ENCODE measurements at regions not wholly inside any gene's neighbourhood (a gene's known extent, or its start where the extent isn't known, plus 50 kb on each side); places are given as distances from the start of the nearest gene placed in this dataset.

DNA sequence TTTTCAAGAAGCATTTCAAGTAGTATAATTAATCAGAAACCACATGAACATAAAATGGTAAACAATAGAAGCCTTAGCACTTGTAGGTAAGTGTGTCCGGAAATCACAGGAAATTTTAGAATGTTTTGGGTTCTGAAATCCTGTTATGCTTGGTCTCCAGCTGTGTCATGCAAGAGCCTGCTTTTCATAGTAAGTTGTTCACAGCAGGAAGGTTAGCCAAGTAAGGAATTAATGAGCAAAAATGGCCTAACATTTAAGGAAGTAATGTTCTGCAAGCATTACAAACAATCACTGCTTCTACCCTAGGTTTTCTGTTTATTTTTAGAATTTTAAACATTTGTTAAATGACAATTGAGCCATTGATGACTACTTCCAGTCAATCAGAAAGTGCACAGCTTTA is 669.5 kb downstream of the SLCO4C1 start:
- intact Hi-C loops (cut with DNase I): no loop called here
- Histone ChIP-seq H3K36me3 (no peaks in the 10 kb centered on the region), H3K27ac (no peak overlapping the region), H3K9me3 (no peaks in the 10 kb centered on the region), H3K4me1 (ENCODE audit: insufficient read depth) (no peaks in the 10 kb centered on the region), H3K27me3 (no peaks in the 10 kb centered on the region), H3K4me3 (no peak overlapping the region)
- TF ChIP-seq POLR2A (IDR thresholded peaks at IDR 0.05) (no peak), EP300 (IDR thresholded peaks at IDR 0.05) (no peak)
- TF ChIP-seq, protein P1, sequence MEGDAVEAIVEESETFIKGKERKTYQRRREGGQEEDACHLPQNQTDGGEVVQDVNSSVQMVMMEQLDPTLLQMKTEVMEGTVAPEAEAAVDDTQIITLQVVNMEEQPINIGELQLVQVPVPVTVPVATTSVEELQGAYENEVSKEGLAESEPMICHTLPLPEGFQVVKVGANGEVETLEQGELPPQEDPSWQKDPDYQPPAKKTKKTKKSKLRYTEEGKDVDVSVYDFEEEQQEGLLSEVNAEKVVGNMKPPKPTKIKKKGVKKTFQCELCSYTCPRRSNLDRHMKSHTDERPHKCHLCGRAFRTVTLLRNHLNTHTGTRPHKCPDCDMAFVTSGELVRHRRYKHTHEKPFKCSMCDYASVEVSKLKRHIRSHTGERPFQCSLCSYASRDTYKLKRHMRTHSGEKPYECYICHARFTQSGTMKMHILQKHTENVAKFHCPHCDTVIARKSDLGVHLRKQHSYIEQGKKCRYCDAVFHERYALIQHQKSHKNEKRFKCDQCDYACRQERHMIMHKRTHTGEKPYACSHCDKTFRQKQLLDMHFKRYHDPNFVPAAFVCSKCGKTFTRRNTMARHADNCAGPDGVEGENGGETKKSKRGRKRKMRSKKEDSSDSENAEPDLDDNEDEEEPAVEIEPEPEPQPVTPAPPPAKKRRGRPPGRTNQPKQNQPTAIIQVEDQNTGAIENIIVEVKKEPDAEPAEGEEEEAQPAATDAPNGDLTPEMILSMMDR (IDR thresholded peaks at IDR 0.05): no peak
- DNase-seq: no peak
- WGBS, 3 donors: 17 to 48% (median 38%) methylated on average over 1 of the region's 1 CpG

DNA sequence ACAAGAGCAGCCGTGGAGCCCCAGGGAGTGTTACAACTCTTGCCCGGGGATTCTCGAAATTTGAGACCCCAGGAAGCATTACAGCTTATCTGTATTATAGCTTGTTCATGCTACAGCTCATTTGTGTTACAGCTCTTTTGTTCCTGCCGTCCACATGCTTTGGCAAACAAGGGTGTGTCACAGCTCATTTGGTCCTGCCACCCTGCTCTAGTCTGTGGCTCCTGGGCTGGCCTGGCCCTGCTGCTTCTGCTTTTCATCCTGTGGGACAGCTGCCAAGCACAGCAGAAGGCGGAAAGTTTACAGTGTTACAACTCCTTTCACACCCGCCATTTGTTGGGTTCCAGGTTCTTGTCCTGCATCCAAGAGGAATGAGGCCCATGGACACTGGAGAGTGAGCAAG is 685.0 kb downstream of the SLCO4C1 start:
- Histone ChIP-seq H3K27ac (no peak overlapping the region), H3K4me1 (ENCODE audit: insufficient read depth) (no peaks in the 10 kb centered on the region), H3K27me3 (no peaks in the 10 kb centered on the region), H3K4me3 (no peak overlapping the region), H3K9me3 (no peaks in the 10 kb centered on the region), H3K36me3 (no peaks in the 10 kb centered on the region)
- WGBS, 3 donors: 77 to 79% (median 79%) methylated on average over 6 of the region's 6 CpGs
- DNase-seq: no peak
- TF ChIP-seq, protein P1 (IDR thresholded peaks at IDR 0.05): no peak
- TF ChIP-seq EP300 (IDR thresholded peaks at IDR 0.05) (no peak), POLR2A (IDR thresholded peaks at IDR 0.05) (no peak)
- intact Hi-C loops (cut with DNase I): no loop called here

DNA sequence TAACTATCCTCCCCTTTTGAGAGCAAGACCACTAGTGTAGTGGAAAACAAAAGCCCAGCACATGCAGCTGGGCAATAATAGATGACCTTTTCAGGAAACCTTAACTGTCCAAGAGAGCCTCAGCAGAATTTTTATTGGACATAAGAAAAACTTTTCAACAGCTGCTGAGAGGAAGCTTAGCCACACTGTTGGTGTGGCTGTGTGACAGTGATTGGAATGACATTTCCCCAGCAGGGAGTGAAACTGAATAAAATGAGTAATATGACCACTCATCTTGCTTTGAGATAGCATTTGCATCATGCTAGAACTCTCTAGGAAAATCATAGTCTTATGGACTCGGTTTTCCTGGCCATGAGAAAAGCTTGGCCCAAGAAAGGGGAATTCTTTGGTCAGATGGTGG is 687.8 kb downstream of the SLCO4C1 start:
- Histone ChIP-seq H3K27ac (no peak overlapping the region), H3K4me1 (ENCODE audit: insufficient read depth) (no peaks in the 10 kb centered on the region), H3K36me3 (no peaks in the 10 kb centered on the region), H3K27me3 (no peaks in the 10 kb centered on the region), H3K9me3 (no peaks in the 10 kb centered on the region), H3K4me3 (no peak overlapping the region)
- intact Hi-C loops (cut with DNase I): no loop called here
- WGBS, 3 donors: 71 to 85% (median 80%) methylated on average over 1 of the region's 1 CpG
- no peak for TF ChIP-seq POLR2A (IDR thresholded peaks at IDR 0.05)
- TF ChIP-seq, protein P1 (IDR thresholded peaks at IDR 0.05): no peak
- no peak for TF ChIP-seq EP300 (IDR thresholded peaks at IDR 0.05)
- no peak for DNase-seq

DNA sequence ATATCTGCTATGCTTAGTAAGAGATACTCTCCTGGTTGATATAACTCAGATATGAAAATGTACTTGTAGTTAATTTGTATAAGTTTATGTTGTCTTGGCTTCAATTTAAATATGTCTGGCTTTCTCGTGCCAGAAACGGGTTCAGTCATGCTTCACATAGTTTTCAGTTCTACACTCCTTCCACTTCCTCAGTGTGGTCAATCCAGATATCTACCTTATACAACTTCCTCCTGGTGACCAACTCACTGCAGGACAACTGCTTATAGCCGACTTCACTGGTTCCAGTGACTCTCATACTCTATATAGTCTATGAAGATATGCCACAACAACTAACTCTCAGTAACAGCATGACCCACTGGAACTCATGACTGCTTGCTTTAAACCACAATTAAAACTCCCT is 690.4 kb downstream of the SLCO4C1 start:
- TF ChIP-seq EP300 (IDR thresholded peaks at IDR 0.05): no peak
- TF ChIP-seq, protein P1 (IDR thresholded peaks at IDR 0.05): no peak
- Histone ChIP-seq H3K27ac (no peak overlapping the region), H3K4me3 (no peak overlapping the region), H3K9me3 (no peaks in the 10 kb centered on the region), H3K4me1 (ENCODE audit: insufficient read depth) (no peaks in the 10 kb centered on the region), H3K36me3 (no peaks in the 10 kb centered on the region), H3K27me3 (no peaks in the 10 kb centered on the region)
- DNase-seq: no peak
- WGBS, 3 donors: 82 to 86% (median 82%) methylated on average over 3 of the region's 3 CpGs
- intact Hi-C loops (cut with DNase I): no loop called here

DNA sequence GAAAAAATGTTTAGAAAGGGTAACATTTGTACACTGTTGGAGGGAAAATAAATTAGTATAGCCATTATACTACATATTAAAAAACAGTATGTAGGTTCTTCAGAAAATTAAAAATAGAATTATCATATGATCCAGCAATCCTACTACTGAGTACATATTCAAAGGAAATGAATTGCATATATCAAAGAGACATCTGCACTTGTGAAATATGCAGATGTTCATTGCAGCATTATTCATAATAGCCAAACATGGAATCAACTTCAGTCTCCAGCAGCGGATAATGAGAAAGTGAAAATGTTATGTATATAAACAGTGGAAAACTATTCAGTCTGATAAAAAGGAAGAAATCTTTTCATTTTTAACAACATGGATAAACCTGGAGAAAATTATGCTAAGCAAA is 695.5 kb downstream of the SLCO4C1 start:
- Histone ChIP-seq H3K4me3 (no peak overlapping the region), H3K27me3 (no peaks in the 10 kb centered on the region), H3K9me3 (no peaks in the 10 kb centered on the region), H3K27ac (no peak overlapping the region), H3K4me1 (ENCODE audit: insufficient read depth) (no peaks in the 10 kb centered on the region), H3K36me3 (no peaks in the 10 kb centered on the region)
- no peak for DNase-seq
- TF ChIP-seq POLR2A (IDR thresholded peaks at IDR 0.05) (no peak), EP300 (IDR thresholded peaks at IDR 0.05) (no peak)
- TF ChIP-seq, protein P1 (IDR thresholded peaks at IDR 0.05): no peak
- intact Hi-C loops (cut with DNase I): no loop called here
- WGBS, 3 donors: 71 to 90% (median 71%) methylated on average over 1 of the region's 1 CpG
